ENCODE measurements at regions not wholly inside any gene's neighbourhood (a gene's known extent, or its start where the extent isn't known, plus 50 kb on each side); places are given as distances from the start of the nearest gene placed in this dataset.
"Not testable (repeated sequence)": the region's sequence is repeated elsewhere in the genome, so short reads cannot be mapped to it uniquely, and the experiment has no call there.

- DNase-seq = no peak
Observed at GRCh38 chr11:116042146-116042545, 537.9 kb upstream of the CADM1 start.

- no peak for DNase-seq
Observed at GRCh38 chr11:116037861-116038260, 533.6 kb upstream of the CADM1 start.

GRCh38 chr11:116035977-116036376 is 531.8 kb upstream of the CADM1 start:
- DNase-seq = no peak

- DNase-seq = no peak
Observed at GRCh38 chr11:116033931-116034553, 529.8 kb upstream of the CADM1 start.

- no peak for DNase-seq
Observed at GRCh38 chr11:116030697-116031331, 526.6 kb upstream of the CADM1 start.

GRCh38 chr11:116028506-116028905 is 524.3 kb upstream of the CADM1 start:
- not testable (repeated sequence) for DNase-seq

GRCh38 chr11:115999437-115999836 is 495.2 kb upstream of the CADM1 start:
- DNase-seq = no peak

- DNase-seq = no peak
Observed at GRCh38 chr11:115996808-115997188, 492.6 kb upstream of the CADM1 start.

GRCh38 chr11:115996125-115996807 is 492.1 kb upstream of the CADM1 start:
- DNase-seq = no peak

GRCh38 chr11:115993590-115993989 is 489.4 kb upstream of the CADM1 start:
- DNase-seq = no peak

- no peak for DNase-seq
Observed at GRCh38 chr11:115990004-115990447, 485.8 kb upstream of the CADM1 start.

GRCh38 chr11:115985896-115986295 is 481.7 kb upstream of the CADM1 start:
- DNase-seq = no peak

- no peak for DNase-seq
Observed at GRCh38 chr11:115984228-115984627, 480.0 kb upstream of the CADM1 start.

- no peak for DNase-seq
Observed at GRCh38 chr11:115982666-115983065, 478.5 kb upstream of the CADM1 start.

- no peak for DNase-seq
Observed at GRCh38 chr11:115981814-115982471, 477.7 kb upstream of the CADM1 start.

- no peak for DNase-seq
Observed at GRCh38 chr11:115981104-115981481, 476.9 kb upstream of the CADM1 start.

GRCh38 chr11:115980337-115981103 is 476.3 kb upstream of the CADM1 start:
- DNase-seq = no peak

GRCh38 chr11:115974703-115975102 is 470.5 kb upstream of the CADM1 start:
- no peak for DNase-seq

GRCh38 chr11:115967203-115967602 is 463.0 kb upstream of the CADM1 start:
- not testable (repeated sequence) for DNase-seq

GRCh38 chr11:115965767-115966504 is 461.7 kb upstream of the CADM1 start:
- DNase-seq = no peak

GRCh38 chr11:115964091-115964490 is 459.9 kb upstream of the CADM1 start:
- no peak for DNase-seq

GRCh38 chr11:115963156-115963555 is 458.9 kb upstream of the CADM1 start:
- DNase-seq = peak; percentile 54

Measured in skin of body (tissue), 1 donor.